ENCODE measurements at regions not wholly inside any gene's neighbourhood (a gene's known extent, or its start where the extent isn't known, plus 50 kb on each side); places are given as distances from the start of the nearest gene placed in this dataset.

DNA sequence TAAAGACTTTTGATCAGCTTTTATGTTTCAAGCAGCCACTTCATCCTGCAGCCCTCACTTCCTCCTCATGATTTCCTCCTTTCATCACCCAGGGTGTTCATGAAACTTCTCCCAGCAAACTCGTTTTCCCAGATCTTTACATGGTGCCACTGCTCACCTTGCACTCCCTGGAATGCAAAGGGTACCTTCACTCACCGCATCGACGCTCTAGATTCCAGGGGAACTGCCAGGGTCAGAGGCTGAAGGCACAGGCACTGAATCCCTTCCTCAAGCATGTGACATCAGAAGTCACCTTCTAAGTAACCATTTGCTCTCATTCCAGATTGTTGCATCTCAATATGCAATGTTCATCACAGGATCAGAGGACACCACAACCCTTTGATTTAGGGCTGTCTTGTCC, 82.8 kb downstream of the PRKAB2 start:
- no peak for DNase-seq (ENCODE audit: low spot score in 2 of 2)
- no peaks in the 10 kb centered on the region for H3K36me3 ChIP-seq
- WGBS, 2 donors, result 28 to 42% methylated on average over 4 of the region's 4 CpGs
- TF ChIP-seq EP300 (IDR thresholded peaks at IDR 0.05), result no peak
- TF ChIP-seq, protein P1, sequence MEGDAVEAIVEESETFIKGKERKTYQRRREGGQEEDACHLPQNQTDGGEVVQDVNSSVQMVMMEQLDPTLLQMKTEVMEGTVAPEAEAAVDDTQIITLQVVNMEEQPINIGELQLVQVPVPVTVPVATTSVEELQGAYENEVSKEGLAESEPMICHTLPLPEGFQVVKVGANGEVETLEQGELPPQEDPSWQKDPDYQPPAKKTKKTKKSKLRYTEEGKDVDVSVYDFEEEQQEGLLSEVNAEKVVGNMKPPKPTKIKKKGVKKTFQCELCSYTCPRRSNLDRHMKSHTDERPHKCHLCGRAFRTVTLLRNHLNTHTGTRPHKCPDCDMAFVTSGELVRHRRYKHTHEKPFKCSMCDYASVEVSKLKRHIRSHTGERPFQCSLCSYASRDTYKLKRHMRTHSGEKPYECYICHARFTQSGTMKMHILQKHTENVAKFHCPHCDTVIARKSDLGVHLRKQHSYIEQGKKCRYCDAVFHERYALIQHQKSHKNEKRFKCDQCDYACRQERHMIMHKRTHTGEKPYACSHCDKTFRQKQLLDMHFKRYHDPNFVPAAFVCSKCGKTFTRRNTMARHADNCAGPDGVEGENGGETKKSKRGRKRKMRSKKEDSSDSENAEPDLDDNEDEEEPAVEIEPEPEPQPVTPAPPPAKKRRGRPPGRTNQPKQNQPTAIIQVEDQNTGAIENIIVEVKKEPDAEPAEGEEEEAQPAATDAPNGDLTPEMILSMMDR (IDR thresholded peaks at IDR 0.05), result no peak
- peaks cover 0 to 24% (median 0%) of the 10 kb centered on the region in 4 donors for H3K9me3 ChIP-seq
- H3K27ac ChIP-seq, result no peak overlapping the region
- H3K4me3 ChIP-seq, result no peak overlapping the region
- H3K27me3 ChIP-seq, result peaks cover 0 to 5% of the 10 kb centered on the region in 2 donors
- H3K4me1 ChIP-seq, result peaks cover 0 to 11% (median under 1%) of the 10 kb centered on the region in 4 donors

DNA sequence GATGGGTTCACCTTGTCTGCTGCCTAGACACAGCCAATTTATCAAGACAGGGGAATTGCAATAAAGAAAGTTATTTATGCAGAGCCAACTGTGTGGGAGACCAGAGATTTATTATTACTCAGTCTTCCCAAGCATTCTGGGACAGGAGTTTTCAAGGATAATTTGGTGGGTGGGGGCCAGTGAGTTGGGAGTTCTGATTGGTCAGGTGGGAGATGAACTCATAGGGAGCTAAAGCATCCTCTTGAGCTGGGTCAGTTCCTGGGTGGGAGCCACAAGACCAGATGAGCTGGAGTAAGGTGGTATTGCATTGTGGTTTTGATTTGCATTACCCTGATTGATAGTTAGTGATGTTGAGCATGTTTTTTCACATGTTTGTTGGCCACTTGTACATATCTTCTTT, 86.1 kb downstream of the PRKAB2 start:
- H3K36me3 ChIP-seq, result no peaks in the 10 kb centered on the region
- peaks cover 0 to 20% (median 4%) of the 10 kb centered on the region in 4 donors for H3K4me1 ChIP-seq
- peaks cover 5 to 33% of the 10 kb centered on the region in 2 donors for H3K27me3 ChIP-seq
- peaks cover 0 to 24% (median 0%) of the 10 kb centered on the region in 4 donors for H3K9me3 ChIP-seq
- TF ChIP-seq, protein P1 (IDR thresholded peaks at IDR 0.05), result no peak
- TF ChIP-seq EP300 (IDR thresholded peaks at IDR 0.05), result no peak
- no peak for TF ChIP-seq POLR2A (IDR thresholded peaks at IDR 0.05)
- H3K4me3 ChIP-seq, result no peak overlapping the region
- DNase-seq (ENCODE audit: low spot score in 2 of 2), result no peak
- H3K27ac ChIP-seq, result no peak overlapping the region

- no peaks in the 10 kb centered on the region for H3K36me3 ChIP-seq
- peaks cover 0 to 35% (median 4%) of the 10 kb centered on the region in 4 donors for H3K4me1 ChIP-seq
- peak in 1 of 2 donors; percentile 16 for TF ChIP-seq POLR2A (IDR thresholded peaks at IDR 0.05)
- peak in 1 of 2 donors; percentile 53 for TF ChIP-seq EP300 (IDR thresholded peaks at IDR 0.05)
- TF ChIP-seq, protein P1 (IDR thresholded peaks at IDR 0.05), result no peak
- peak; percentile 23 to 44 for DNase-seq (ENCODE audit: low spot score in 2 of 2)
- 1% methylated on average over 51 of the region's 51 CpGs for WGBS, 2 donors
- H3K27me3 ChIP-seq, result peaks cover 5 to 49% of the 10 kb centered on the region in 2 donors
- H3K27ac ChIP-seq, result peak overlapping the region in 3 of 4 donors; percentile 62 to 80 (median 76)
- H3K4me3 ChIP-seq, result peak overlapping the region; percentile 29 to 57 (median 51)
- H3K9me3 ChIP-seq, result peaks cover 0 to 24% (median 0%) of the 10 kb centered on the region in 4 donors
These were observed 87.8 kb downstream of the PRKAB2 start for GRCh38 chr1:147084273-147085096.

GRCh38 chr1:147083919-147084272, 88.4 kb downstream of the PRKAB2 start:
- Histone ChIP-seq H3K27me3 (peaks cover 5 to 55% of the 10 kb centered on the region in 2 donors), H3K36me3 (no peaks in the 10 kb centered on the region), H3K4me3 (peak overlapping the region; percentile 29 to 57 (median 51)), H3K9me3 (peaks cover 0 to 24% (median 0%) of the 10 kb centered on the region in 4 donors), H3K27ac (peak overlapping the region in 2 of 4 donors; percentile 76 to 80), H3K4me1 (peaks cover 0 to 40% (median 4%) of the 10 kb centered on the region in 4 donors)
- 12 to 14% methylated on average over 16 to 18 of the region's 18 CpGs for WGBS, 2 donors
- TF ChIP-seq, protein P1 (IDR thresholded peaks at IDR 0.05), result no peak
- no peak for TF ChIP-seq POLR2A (IDR thresholded peaks at IDR 0.05)
- TF ChIP-seq EP300 (IDR thresholded peaks at IDR 0.05), result no peak
- DNase-seq (ENCODE audit: low spot score in 2 of 2), result no peak
